Erythroblast (primary cell): ENCODE measurements at regions not wholly inside any gene's neighbourhood (a gene's known extent, or its start where the extent isn't known, plus 50 kb on each side); places are given as distances from the start of the nearest gene placed in this dataset.

Source experiments
- GATA1 ChIP-seq: IDR thresholded peaks from 2 replicates; pipeline ENCODE4 v1.6.1; 2011; ENCODE audit warnings: low read depth, mild to moderate bottlenecking, control low read depth, low read length, moderate library complexity
- POLR2A ChIP-seq: IDR thresholded peaks from 2 replicates; pipeline ENCODE4 v1.6.1; 2011; ENCODE audit warnings: mild to moderate bottlenecking, low read length

GRCh38 chr2:20516291-20516645 is 69.4 kb downstream of the RHOB start:
- TF ChIP-seq POLR2A (no peak), GATA1 (no peak)
